Gastroesophageal sphincter (tissue), 3 donors: ENCODE measurements at regions not wholly inside any gene's neighbourhood (a gene's known extent, or its start where the extent isn't known, plus 50 kb on each side); places are given as distances from the start of the nearest gene placed in this dataset.
"Not testable (repeated sequence)": the region's sequence is repeated elsewhere in the genome, so short reads cannot be mapped to it uniquely, and the experiment has no call there.

Source experiments
- EP300 ChIP-seq: sonication (generic); formaldehyde crosslinking; IDR thresholded peaks from one replicate; pipeline ENCODE4 v1.6.1; 2017; ENCODE audit warnings: antibody characterized with exemption, mild to moderate bottlenecking
- POLR2A ChIP-seq, 2 donors: fragments of 450-650 bp; IDR thresholded peaks; one replicate each; pipeline ENCODE4 v1.6.1; 2017; ENCODE audit warnings: antibody characterized with exemption in 2 of 2, mild to moderate bottlenecking in 2 of 2, moderate library complexity in 1 of 2
- POLR2AphosphoS5 ChIP-seq: sonication (generic); formaldehyde crosslinking; IDR thresholded peaks from one replicate; pipeline ENCODE4 v1.6.1; 2017; ENCODE audit warnings: antibody characterized with exemption
- TF ChIP-seq, protein P1 (sequence below), 4 experiments: fragments of 200-600 bp in 2 of 4; fragments of 450-650 bp in 2 of 4; sonication (generic) in 1 of 4; IDR thresholded peaks; one replicate each; pipeline ENCODE4 v1.5.1; 2017 to 2019; ENCODE audit warnings: antibody characterized with exemption in 4 of 4, mild to moderate bottlenecking in 2 of 4, moderate library complexity in 2 of 4

GRCh38 chr16:86861270-86861858 lies 283.0 kb downstream of the FOXL1 start:
- TF ChIP-seq, protein P1, sequence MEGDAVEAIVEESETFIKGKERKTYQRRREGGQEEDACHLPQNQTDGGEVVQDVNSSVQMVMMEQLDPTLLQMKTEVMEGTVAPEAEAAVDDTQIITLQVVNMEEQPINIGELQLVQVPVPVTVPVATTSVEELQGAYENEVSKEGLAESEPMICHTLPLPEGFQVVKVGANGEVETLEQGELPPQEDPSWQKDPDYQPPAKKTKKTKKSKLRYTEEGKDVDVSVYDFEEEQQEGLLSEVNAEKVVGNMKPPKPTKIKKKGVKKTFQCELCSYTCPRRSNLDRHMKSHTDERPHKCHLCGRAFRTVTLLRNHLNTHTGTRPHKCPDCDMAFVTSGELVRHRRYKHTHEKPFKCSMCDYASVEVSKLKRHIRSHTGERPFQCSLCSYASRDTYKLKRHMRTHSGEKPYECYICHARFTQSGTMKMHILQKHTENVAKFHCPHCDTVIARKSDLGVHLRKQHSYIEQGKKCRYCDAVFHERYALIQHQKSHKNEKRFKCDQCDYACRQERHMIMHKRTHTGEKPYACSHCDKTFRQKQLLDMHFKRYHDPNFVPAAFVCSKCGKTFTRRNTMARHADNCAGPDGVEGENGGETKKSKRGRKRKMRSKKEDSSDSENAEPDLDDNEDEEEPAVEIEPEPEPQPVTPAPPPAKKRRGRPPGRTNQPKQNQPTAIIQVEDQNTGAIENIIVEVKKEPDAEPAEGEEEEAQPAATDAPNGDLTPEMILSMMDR (IDR thresholded peaks at IDR 0.05), result not testable (repeated sequence)
- TF ChIP-seq POLR2AphosphoS5; POLR2A (IDR thresholded peaks at IDR 0.05); EP300: not testable (repeated sequence)
